HEK293 (cell line): ENCODE measurements at regions not wholly inside any gene's neighbourhood (a gene's known extent, or its start where the extent isn't known, plus 50 kb on each side); places are given as distances from the start of the nearest gene placed in this dataset.

Experiments used
- TRIM28 ChIP-seq: IDR thresholded peaks from 2 replicates; pipeline ENCODE4 v1.6.1; 2011; ENCODE audit warnings: low read length, control low read depth, borderline replicate concordance
- ZNF133 ChIP-seq: fragments of 450-650 bp; formaldehyde crosslinking; IDR thresholded peaks from 2 replicates; pipeline ENCODE4 v1.5.1; 2016; ENCODE audit warnings: missing biosample characterization, missing genetic modification characterization
- ZNF140 ChIP-seq: fragments of 450-650 bp; formaldehyde crosslinking; IDR thresholded peaks from 2 replicates; pipeline ENCODE4 v1.5.1; 2016; ENCODE audit warnings: missing biosample characterization, missing genetic modification characterization
- ZNF23 ChIP-seq: fragments of 450-650 bp; formaldehyde crosslinking; IDR thresholded peaks from 2 replicates; pipeline ENCODE4 v1.5.1; 2016; ENCODE audit warnings: missing biosample characterization, missing genetic modification characterization, borderline replicate concordance
- ZNF24 ChIP-seq: fragments of 450-650 bp; formaldehyde crosslinking; IDR thresholded peaks from 2 replicates; pipeline ENCODE4 v1.5.1; 2016; ENCODE audit warnings: missing biosample characterization, missing genetic modification characterization
- ZNF433 ChIP-seq: fragments of 450-650 bp; formaldehyde crosslinking; IDR thresholded peaks from 2 replicates; pipeline ENCODE4 v1.5.1; 2016; ENCODE audit warnings: missing biosample characterization, missing genetic modification characterization, low read depth
- ZNF558 ChIP-seq: fragments of 450-650 bp; formaldehyde crosslinking; IDR thresholded peaks from 2 replicates; pipeline ENCODE4 v1.5.1; 2016; ENCODE audit warnings: missing biosample characterization, missing genetic modification characterization
- TF ChIP-seq, protein P1 (sequence below): fragments of 450-650 bp; formaldehyde crosslinking; IDR thresholded peaks from 2 replicates; pipeline ENCODE4 v1.5.1; 2016; ENCODE audit warnings: missing biosample characterization, missing genetic modification characterization

GRCh38 chr5:8660133-8660893, 791.4 kb downstream of the MTRR start:
- TF ChIP-seq ZNF24 (tag by site-specific recombination) (no peak), ZNF23 (tag by site-specific recombination) (no peak), ZNF558 (tag by site-specific recombination) (no peak), ZNF133 (tag by site-specific recombination) (no peak), ZNF433 (tag by site-specific recombination) (no peak), ZNF140 (no peak), TRIM28 (no peak)
- TF ChIP-seq, protein P1, sequence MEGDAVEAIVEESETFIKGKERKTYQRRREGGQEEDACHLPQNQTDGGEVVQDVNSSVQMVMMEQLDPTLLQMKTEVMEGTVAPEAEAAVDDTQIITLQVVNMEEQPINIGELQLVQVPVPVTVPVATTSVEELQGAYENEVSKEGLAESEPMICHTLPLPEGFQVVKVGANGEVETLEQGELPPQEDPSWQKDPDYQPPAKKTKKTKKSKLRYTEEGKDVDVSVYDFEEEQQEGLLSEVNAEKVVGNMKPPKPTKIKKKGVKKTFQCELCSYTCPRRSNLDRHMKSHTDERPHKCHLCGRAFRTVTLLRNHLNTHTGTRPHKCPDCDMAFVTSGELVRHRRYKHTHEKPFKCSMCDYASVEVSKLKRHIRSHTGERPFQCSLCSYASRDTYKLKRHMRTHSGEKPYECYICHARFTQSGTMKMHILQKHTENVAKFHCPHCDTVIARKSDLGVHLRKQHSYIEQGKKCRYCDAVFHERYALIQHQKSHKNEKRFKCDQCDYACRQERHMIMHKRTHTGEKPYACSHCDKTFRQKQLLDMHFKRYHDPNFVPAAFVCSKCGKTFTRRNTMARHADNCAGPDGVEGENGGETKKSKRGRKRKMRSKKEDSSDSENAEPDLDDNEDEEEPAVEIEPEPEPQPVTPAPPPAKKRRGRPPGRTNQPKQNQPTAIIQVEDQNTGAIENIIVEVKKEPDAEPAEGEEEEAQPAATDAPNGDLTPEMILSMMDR (tag by site-specific recombination), result no peak
